ENCODE measurements at regions not wholly inside any gene's neighbourhood (a gene's known extent, or its start where the extent isn't known, plus 50 kb on each side); places are given as distances from the start of the nearest gene placed in this dataset.

- TF ChIP-seq CTCF (IDR thresholded peaks at IDR 0.05; ENCODE audit: extremely low read depth, insufficient read depth, missing control alignments): no peak
- in situ Hi-C loops (cut with MboI; ENCODE audit: low pct_unique_long_range_greater_than_20kb, low sequenced_read_pairs, unreplicated experiment): no loop called here
- no peak for DNase-seq (ENCODE audit: low spot score)
Observed at GRCh38 chr18:47730795-47731194, 199.7 kb downstream of the SMAD2 start.

DNA sequence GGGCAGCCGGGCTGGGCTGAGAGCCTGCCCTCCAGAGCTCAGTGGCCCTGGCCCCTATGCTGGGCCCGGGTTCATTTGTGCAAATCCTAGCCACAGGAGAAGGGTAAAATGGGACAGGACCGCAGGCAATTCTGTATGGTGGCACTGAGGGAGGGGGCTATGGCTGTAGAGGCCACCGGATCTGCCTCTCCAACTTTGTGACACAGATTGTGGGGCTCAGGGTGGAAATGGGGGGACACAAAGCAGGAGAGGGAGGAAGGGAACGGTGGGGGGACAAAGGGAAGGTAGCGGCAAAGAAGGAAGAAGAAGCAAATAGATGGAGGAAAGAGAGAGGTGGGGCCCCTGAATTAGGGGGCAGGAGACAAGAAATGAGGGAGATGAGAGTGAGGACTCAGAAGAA, 201.1 kb downstream of the SMAD2 start:
- DNase-seq (ENCODE audit: low spot score): no peak
- no peak for TF ChIP-seq CTCF (IDR thresholded peaks at IDR 0.05; ENCODE audit: extremely low read depth, insufficient read depth, missing control alignments)
- in situ Hi-C loops (cut with MboI; ENCODE audit: low pct_unique_long_range_greater_than_20kb, low sequenced_read_pairs, unreplicated experiment): no loop called here

- in situ Hi-C loops (cut with MboI; ENCODE audit: low pct_unique_long_range_greater_than_20kb, low sequenced_read_pairs, unreplicated experiment): no loop called here
- no peak for TF ChIP-seq CTCF (IDR thresholded peaks at IDR 0.05; ENCODE audit: extremely low read depth, insufficient read depth, missing control alignments)
- DNase-seq (ENCODE audit: low spot score): no peak
Observed at GRCh38 chr18:47728921-47729320, 201.5 kb downstream of the SMAD2 start.

DNA sequence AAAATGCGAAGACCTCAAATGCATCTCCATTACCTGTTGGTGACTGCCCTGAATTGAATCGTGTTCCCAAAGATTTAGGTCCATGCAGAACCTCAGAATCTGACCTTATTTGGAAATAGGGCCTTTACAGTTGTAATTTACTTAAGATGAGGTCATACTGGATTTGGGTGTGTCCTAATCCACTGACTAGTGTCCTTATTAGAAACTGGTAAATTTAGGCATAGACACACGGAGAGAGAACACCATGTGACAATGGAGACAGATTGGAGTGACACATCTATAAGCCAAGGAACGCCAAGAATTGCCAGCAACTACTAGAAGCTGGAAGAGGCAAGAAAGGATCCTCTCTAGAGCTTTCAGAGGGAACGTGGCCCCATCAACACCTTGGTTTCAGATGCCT, 203.1 kb downstream of the SMAD2 start:
- DNase-seq (ENCODE audit: low spot score): no peak
- in situ Hi-C loops (cut with MboI; ENCODE audit: low pct_unique_long_range_greater_than_20kb, low sequenced_read_pairs, unreplicated experiment): no loop called here
- TF ChIP-seq CTCF (IDR thresholded peaks at IDR 0.05; ENCODE audit: extremely low read depth, insufficient read depth, missing control alignments): no peak

DNA sequence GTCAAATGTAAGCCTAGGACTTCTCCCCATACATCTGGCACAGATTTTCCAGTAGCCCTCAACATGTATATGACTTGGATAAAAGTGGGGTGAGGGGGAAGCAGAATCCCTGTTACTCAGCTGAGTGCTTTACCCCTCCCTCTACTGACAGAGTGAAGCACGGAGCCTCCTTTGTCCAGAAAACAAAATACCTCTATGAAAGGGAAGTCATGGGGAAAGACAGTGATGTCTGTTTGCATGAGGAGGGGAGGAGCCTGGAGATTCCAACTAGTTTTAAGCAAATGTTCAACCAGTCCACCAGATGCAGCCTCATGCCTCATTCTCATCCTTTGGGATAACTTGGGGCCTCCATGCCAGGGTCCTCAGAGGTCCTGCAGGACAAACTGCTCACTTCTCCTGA, 203.9 kb downstream of the SMAD2 start:
- in situ Hi-C loops (cut with MboI; ENCODE audit: low pct_unique_long_range_greater_than_20kb, low sequenced_read_pairs, unreplicated experiment): no loop called here
- no peak for DNase-seq (ENCODE audit: low spot score)
- TF ChIP-seq CTCF (IDR thresholded peaks at IDR 0.05; ENCODE audit: extremely low read depth, insufficient read depth, missing control alignments): no peak

DNA sequence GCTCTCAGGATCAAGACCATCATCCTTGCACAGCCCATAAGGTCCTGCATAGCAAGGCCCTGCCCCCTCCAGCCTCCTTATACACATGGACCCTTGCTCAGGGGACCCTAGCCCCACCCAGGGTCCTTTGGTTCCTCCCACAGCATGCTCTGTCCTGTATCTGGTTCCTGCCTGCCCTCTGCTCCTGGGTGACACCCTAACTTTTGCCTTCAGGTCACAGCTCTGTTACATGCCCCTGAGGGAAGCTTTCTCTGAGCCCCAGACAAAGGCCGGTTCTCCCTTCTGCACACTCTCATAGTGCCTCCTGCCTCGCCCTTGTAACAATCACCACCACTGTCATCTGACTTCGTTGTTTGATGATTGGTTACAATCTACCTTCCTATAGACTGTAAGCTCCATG, 204.8 kb downstream of the SMAD2 start:
- DNase-seq (ENCODE audit: low spot score): no peak
- TF ChIP-seq CTCF (IDR thresholded peaks at IDR 0.05; ENCODE audit: extremely low read depth, insufficient read depth, missing control alignments): no peak
- in situ Hi-C loops (cut with MboI; ENCODE audit: low pct_unique_long_range_greater_than_20kb, low sequenced_read_pairs, unreplicated experiment): no loop called here
